H1 (cell line): ENCODE measurements at regions not wholly inside any gene's neighbourhood (a gene's known extent, or its start where the extent isn't known, plus 50 kb on each side); places are given as distances from the start of the nearest gene placed in this dataset.

ENCODE experiments used
- BCL11A ChIP-seq, 2 experiments: IDR thresholded peaks; one replicate each; pipeline ENCODE4 v1.6.1; 2011; ENCODE audit warnings: low read depth in 2 of 2, low read length in 2 of 2, mild to moderate bottlenecking in 2 of 2
- KDM4A ChIP-seq: IDR thresholded peaks from one replicate; pipeline ENCODE4 v1.7.1; 2012; ENCODE audit warnings: low read depth, mild to moderate bottlenecking, moderate library complexity, low read length, inconsistent platforms; ENCODE audit not compliant: severe bottlenecking
- RXRA ChIP-seq: IDR thresholded peaks from 2 replicates; pipeline ENCODE4 v1.6.1; 2011; ENCODE audit warnings: low read depth, mild to moderate bottlenecking, low read length, moderate library complexity; ENCODE audit not compliant: insufficient read depth
- SAP30 ChIP-seq: fragments of 300-600 bp; sonication (generic); IDR thresholded peaks from 2 replicates; pipeline ENCODE4 v1.7.1; 2012; ENCODE audit warnings: low read length, moderate library complexity, mild to moderate bottlenecking, inconsistent platforms; ENCODE audit not compliant: insufficient read depth, insufficient replicate concordance
- SP2 ChIP-seq: IDR thresholded peaks from 2 replicates; pipeline ENCODE4 v1.6.1; 2012; ENCODE audit warnings: mild to moderate bottlenecking, low read length, inconsistent platforms
- SRF ChIP-seq: IDR thresholded peaks from 2 replicates; pipeline ENCODE4 v1.6.1; 2011; ENCODE audit warnings: mild to moderate bottlenecking, low read depth, low read length, moderate library complexity
- TF ChIP-seq, protein P1 (sequence below): fragments of 300-600 bp; sonication (generic); IDR thresholded peaks from 2 replicates; pipeline ENCODE4 v1.7.1; 2012; ENCODE audit warnings: low read length, moderate library complexity, mild to moderate bottlenecking, inconsistent platforms; ENCODE audit not compliant: insufficient replicate concordance
- TF ChIP-seq, protein P2 (sequence below), 3 experiments: IDR thresholded peaks; 1 replicate in 2 of 3; 2 replicates in 1 of 3; pipeline versions ENCODE4 v1.5.1 to v1.6.1; 2011; ENCODE audit warnings: low read length in 3 of 3, mild to moderate bottlenecking in 3 of 3, inconsistent platforms in 2 of 3, low read depth in 1 of 3, moderate library complexity in 1 of 3; ENCODE audit not compliant: insufficient read depth in 1 of 3; ENCODE audit errors: control extremely low read depth in 1 of 3

DNA sequence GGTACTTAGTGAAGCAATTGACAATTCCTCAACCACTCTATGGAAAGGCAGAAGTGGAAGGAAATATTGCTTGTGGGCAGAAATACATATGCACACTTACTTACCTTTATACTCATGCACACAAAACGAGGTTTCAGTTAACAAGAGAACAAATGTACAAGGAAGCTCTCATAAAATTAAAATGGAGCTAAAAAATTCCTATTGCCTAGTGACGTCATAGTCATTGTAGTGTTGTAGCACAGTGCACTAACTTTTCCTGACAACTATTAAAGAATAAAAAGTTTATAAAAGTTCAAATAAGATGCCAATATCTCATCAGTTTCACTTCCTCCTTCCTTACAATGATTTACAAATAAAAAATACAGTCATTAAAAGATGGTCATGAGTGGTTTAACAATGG is 1161.9 kb upstream of the NRXN1 start (continued):
- TF ChIP-seq, protein P1, sequence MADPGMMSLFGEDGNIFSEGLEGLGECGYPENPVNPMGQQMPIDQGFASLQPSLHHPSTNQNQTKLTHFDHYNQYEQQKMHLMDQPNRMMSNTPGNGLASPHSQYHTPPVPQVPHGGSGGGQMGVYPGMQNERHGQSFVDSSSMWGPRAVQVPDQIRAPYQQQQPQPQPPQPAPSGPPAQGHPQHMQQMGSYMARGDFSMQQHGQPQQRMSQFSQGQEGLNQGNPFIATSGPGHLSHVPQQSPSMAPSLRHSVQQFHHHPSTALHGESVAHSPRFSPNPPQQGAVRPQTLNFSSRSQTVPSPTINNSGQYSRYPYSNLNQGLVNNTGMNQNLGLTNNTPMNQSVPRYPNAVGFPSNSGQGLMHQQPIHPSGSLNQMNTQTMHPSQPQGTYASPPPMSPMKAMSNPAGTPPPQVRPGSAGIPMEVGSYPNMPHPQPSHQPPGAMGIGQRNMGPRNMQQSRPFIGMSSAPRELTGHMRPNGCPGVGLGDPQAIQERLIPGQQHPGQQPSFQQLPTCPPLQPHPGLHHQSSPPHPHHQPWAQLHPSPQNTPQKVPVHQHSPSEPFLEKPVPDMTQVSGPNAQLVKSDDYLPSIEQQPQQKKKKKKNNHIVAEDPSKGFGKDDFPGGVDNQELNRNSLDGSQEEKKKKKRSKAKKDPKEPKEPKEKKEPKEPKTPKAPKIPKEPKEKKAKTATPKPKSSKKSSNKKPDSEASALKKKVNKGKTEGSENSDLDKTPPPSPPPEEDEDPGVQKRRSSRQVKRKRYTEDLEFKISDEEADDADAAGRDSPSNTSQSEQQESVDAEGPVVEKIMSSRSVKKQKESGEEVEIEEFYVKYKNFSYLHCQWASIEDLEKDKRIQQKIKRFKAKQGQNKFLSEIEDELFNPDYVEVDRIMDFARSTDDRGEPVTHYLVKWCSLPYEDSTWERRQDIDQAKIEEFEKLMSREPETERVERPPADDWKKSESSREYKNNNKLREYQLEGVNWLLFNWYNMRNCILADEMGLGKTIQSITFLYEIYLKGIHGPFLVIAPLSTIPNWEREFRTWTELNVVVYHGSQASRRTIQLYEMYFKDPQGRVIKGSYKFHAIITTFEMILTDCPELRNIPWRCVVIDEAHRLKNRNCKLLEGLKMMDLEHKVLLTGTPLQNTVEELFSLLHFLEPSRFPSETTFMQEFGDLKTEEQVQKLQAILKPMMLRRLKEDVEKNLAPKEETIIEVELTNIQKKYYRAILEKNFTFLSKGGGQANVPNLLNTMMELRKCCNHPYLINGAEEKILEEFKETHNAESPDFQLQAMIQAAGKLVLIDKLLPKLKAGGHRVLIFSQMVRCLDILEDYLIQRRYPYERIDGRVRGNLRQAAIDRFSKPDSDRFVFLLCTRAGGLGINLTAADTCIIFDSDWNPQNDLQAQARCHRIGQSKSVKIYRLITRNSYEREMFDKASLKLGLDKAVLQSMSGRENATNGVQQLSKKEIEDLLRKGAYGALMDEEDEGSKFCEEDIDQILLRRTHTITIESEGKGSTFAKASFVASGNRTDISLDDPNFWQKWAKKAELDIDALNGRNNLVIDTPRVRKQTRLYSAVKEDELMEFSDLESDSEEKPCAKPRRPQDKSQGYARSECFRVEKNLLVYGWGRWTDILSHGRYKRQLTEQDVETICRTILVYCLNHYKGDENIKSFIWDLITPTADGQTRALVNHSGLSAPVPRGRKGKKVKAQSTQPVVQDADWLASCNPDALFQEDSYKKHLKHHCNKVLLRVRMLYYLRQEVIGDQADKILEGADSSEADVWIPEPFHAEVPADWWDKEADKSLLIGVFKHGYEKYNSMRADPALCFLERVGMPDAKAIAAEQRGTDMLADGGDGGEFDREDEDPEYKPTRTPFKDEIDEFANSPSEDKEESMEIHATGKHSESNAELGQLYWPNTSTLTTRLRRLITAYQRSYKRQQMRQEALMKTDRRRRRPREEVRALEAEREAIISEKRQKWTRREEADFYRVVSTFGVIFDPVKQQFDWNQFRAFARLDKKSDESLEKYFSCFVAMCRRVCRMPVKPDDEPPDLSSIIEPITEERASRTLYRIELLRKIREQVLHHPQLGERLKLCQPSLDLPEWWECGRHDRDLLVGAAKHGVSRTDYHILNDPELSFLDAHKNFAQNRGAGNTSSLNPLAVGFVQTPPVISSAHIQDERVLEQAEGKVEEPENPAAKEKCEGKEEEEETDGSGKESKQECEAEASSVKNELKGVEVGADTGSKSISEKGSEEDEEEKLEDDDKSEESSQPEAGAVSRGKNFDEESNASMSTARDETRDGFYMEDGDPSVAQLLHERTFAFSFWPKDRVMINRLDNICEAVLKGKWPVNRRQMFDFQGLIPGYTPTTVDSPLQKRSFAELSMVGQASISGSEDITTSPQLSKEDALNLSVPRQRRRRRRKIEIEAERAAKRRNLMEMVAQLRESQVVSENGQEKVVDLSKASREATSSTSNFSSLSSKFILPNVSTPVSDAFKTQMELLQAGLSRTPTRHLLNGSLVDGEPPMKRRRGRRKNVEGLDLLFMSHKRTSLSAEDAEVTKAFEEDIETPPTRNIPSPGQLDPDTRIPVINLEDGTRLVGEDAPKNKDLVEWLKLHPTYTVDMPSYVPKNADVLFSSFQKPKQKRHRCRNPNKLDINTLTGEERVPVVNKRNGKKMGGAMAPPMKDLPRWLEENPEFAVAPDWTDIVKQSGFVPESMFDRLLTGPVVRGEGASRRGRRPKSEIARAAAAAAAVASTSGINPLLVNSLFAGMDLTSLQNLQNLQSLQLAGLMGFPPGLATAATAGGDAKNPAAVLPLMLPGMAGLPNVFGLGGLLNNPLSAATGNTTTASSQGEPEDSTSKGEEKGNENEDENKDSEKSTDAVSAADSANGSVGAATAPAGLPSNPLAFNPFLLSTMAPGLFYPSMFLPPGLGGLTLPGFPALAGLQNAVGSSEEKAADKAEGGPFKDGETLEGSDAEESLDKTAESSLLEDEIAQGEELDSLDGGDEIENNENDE = no peak
- TF ChIP-seq KDM4A (no peak), SP2 (no peak), SAP30 (no peak), SRF (no peak), RXRA (no peak), BCL11A (IDR thresholded peaks at IDR 0.05; ENCODE audit: low read depth in 2 of 2, low read length in 2 of 2) (no peak)
- TF ChIP-seq, protein P2, sequence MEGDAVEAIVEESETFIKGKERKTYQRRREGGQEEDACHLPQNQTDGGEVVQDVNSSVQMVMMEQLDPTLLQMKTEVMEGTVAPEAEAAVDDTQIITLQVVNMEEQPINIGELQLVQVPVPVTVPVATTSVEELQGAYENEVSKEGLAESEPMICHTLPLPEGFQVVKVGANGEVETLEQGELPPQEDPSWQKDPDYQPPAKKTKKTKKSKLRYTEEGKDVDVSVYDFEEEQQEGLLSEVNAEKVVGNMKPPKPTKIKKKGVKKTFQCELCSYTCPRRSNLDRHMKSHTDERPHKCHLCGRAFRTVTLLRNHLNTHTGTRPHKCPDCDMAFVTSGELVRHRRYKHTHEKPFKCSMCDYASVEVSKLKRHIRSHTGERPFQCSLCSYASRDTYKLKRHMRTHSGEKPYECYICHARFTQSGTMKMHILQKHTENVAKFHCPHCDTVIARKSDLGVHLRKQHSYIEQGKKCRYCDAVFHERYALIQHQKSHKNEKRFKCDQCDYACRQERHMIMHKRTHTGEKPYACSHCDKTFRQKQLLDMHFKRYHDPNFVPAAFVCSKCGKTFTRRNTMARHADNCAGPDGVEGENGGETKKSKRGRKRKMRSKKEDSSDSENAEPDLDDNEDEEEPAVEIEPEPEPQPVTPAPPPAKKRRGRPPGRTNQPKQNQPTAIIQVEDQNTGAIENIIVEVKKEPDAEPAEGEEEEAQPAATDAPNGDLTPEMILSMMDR (IDR thresholded peaks at IDR 0.05; ENCODE audit: control extremely low read depth in 1 of 3, insufficient read depth in 1 of 3, low read depth in 1 of 3, low read length in 3 of 3) = no peak
